HG03457 (cell line): ENCODE measurements at regions not wholly inside any gene's neighbourhood (a gene's known extent, or its start where the extent isn't known, plus 50 kb on each side); places are given as distances from the start of the nearest gene placed in this dataset.

Source experiments
- ATAC-seq: cut with Tn5 transposase; IDR thresholded peaks from one replicate; pipeline ENCODE4 v1.9.1; 2021; ENCODE audit warnings: moderate number of reproducible peaks; ENCODE audit not compliant: unreplicated experiment

DNA sequence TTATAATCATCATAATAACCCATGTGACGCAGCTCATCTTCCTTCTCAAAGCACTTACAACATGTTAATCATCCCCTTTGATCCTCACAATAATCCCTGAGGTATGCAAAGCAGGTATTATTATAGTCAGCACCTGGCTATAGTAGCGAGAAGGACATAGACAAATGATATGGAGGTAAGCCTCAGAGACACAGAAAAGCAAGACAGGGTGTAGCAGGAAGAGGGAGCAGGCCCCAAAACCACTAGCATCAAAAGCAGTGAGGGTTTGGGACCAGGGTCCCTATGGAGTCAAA lies 139.2 kb upstream of the SLC30A5 start:
- no peak for ATAC-seq

DNA sequence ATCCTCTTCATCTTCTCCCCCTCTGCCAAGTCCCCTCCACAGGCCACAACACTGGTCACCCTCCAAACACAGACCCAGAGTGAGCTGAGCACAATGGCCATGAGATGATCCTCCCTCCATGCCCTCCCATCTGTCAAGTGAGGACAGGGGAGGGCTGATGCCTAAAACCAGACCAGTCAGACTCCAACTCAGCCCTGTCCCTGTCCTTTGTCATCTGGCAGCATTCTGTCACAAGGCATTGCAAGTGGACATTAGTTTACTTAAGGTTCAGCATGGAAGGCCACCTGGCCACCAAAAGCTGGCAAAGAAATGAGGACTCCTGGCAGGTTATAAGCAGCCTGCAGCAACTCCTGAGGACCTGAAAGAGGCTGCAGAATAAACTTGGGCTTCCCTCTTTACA lies 136.2 kb upstream of the SLC30A5 start:
- no peak for ATAC-seq

GRCh38 chr5:68958428-68958827 lies 135.4 kb upstream of the SLC30A5 start:
- no peak for ATAC-seq

DNA sequence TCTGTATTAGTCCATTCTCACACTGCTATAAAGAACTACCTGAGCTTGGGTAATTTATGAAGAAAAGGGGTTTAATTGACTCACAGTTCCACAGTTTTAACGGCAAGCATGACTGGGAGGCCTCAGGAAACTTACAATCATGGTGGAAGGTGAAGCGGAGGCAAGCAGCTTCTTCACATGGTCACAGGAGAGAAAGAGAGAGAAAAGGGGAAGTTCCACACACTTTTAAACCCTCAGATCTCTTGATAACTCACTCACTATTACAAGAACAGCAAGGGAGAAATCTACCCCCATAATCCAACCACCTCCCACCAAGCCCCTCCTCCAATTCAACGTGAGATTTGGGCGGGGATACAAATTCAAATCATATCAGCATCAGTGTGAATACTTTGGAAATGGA lies 133.4 kb upstream of the SLC30A5 start:
- ATAC-seq: no peak

DNA sequence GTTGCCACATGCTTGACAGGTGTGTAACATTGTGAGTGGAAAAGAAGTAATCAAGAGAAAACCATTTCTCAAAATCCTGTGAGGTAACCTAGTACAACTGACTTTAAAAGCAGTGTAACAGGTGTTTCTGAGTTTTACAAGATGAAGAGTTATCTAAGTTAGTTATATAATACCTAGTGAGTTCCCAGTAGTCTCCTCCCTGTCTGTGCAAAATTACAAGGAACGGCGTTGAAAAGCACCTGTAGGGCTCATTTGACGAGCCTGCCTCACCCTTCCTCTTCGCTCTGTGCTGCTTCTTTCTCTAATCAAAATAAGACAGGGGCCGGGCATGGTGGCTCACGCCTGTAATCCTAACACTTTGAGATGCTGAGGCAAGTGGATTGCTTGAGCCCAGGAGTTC lies 132.9 kb upstream of the SLC30A5 start:
- no peak for ATAC-seq

GRCh38 chr5:68961762-68962161 lies 132.1 kb upstream of the SLC30A5 start:
- ATAC-seq: no peak

- ATAC-seq: no peak
These were observed 130.9 kb upstream of the SLC30A5 start for GRCh38 chr5:68962757-68963484.

- no peak for ATAC-seq
These were observed 129.1 kb upstream of the SLC30A5 start for GRCh38 chr5:68964679-68965078.

DNA sequence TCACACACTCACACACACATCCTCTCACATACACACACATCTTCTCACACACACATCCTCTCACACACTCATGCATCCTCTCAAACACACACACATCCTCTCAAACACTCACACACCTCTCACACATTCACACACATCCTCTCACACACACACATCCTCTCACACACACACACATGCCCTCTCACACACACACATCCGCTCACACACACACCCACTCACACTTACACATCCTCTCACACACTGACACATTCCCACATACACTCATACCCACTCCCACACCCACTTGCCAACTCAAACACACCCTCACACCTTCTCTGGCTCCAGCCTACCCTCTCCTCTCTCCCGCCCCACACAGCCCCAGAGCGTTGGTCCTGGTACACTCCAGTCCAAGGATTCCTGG lies 127.9 kb upstream of the SLC30A5 start:
- no peak for ATAC-seq

DNA sequence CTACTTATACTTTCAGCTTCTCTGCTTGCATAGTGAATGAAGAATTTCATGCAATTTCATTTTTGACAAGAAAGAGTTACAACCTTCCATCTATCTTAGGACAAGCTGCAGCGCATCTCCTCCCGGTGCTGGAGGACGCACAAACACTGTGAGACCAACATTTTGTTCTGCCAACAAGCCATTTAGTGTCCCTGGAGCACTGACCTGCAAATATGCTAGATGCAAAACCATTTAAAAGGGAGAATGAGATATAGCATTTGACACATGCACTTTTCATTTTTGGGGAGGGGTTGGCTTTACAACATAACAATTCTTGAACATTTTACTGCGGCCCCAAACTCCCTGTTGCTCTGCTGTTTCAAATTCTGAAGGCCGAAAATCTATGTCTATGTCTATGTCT lies 127.2 kb upstream of the SLC30A5 start:
- ATAC-seq: no peak

DNA sequence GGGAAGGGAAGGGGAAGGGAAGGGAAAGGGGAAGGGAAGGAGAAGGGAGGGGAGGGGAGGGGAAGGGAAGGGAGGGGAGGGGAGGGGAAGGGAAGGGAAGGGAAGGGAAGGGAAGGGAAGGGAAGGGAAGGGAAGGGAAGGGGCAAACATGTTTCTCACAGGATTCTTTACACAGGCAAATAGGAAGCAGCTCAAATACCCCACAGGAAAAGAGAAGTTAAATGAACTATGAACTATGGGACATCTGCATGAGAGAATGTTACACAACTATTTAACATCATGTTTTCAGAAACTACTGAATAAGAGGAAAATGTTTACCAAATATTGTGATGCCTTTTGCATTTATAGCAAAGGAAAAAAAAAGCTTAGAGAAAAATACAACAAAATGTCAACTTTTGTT lies 125.4 kb upstream of the SLC30A5 start:
- no peak for ATAC-seq

DNA sequence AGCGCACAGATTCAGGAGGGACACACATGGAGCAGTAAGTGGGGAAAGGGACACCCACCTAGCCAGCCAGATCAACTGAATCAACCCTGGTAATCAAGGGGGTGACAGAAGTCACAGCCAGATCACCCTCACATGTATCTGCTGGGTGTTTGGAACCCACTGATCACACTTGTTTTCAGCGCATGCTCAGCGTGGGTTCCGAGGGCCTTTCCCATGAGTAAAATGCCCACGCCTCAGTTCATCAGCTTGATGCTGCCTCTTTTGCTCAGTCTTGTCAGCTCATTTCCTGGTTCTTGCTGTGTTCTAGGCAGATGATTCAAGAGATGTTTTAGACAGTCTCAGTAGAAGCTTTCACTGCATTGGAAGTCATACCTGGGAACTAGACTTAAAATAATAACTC lies 123.2 kb upstream of the SLC30A5 start:
- ATAC-seq: no peak

DNA sequence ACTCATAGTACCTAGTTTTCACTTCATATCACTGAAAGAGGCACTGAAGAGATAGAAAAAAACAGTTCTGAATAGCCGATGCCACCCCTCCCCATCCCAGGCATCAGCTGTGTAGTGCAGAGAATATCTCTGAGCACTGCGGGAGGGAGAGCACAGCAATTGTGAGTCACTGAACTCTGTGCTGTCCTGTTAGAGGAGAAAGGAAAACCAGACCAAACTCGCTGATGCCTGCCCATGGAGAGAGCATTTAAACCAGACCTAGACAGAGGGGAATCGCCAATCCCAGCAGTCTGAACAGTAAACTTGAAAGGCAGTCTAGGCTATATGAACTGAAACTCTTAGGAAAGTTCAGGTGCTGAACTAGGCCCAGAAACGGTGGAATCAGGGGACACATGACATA lies 120.1 kb upstream of the SLC30A5 start:
- no peak for ATAC-seq

GRCh38 chr5:68983043-68983442 lies 110.8 kb upstream of the SLC30A5 start:
- ATAC-seq: no peak

DNA sequence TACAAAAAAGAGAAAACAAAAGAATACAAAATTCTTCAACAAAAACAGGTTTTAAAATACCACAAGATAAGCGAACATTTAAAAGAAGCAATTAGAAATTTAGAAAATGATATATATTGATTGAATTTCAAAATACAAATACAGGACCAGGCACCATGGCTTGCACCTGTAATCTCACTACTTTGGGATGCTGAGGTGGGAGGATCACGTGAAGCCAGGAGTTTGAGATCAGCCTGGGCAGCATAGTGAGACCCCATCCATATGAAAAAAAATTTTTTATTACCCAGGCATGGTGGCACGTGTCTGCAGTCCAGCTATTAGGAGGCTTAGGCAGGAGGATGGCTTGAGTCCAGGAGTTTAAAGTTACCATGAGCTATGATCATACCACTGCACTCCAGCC lies 109.9 kb upstream of the SLC30A5 start:
- ATAC-seq: no peak

DNA sequence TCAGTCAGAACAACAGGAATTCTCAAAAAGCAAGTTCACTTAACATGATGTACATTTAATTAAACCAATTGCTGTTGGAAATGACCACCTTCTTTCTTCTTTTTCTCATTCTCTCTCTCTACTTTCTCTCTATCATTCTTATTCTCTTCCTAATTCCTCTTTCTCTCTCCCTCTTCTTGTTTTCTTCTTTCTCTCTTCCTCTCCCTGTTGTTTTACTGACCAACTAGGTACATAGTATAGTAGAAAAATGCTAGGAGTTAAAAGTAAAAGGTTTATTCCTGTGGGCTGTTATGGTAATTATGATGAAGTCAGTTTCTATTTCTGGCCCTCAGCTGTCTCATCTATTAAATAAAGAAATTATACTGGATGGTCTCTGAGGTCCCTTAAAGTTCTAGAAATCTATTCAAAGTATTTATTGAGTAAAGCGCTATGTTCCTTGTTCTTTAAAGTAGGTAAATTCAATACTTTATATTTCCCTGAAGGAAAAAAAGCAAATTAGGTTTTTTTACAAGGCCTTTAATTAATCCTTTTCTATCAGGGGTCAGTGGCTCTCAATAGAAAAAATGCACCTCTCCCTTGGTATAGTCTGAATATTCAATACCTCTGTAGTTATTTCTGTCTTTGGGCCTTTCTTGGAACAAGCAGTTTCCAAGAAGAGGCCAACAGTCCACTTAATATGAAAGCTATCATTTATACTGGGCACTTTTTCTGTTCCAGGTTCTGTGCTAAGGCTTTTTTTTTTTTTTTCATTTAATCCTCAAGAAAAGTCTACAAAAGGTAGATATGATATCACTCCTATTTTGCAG lies 102.3 kb upstream of the SLC30A5 start:
- no peak for ATAC-seq

DNA sequence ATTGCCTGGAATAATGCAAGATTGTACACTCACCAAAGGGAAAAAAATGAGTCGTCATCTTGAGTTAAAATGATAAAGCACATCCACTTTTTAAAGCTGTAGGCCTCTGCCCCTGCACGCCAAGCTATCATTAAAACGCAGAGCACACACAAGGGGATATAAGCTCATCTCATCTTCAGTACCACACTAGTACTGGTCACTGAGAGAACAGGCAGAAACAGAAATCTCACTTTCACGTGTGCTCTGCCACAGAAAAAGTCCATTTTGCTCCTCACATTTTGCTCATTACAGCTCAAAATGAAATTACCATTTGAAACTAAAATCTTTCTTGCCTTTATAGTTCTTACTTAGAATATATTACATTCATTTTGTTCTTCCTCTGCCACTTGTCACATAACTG lies 99.2 kb upstream of the SLC30A5 start:
- ATAC-seq: no peak

GRCh38 chr5:68995845-68996545 lies 97.8 kb upstream of the SLC30A5 start:
- no peak for ATAC-seq

GRCh38 chr5:68999181-68999580 lies 94.6 kb upstream of the SLC30A5 start:
- ATAC-seq: no peak

- no peak for ATAC-seq
These were observed 93.4 kb upstream of the SLC30A5 start for GRCh38 chr5:69000216-69000919.

DNA sequence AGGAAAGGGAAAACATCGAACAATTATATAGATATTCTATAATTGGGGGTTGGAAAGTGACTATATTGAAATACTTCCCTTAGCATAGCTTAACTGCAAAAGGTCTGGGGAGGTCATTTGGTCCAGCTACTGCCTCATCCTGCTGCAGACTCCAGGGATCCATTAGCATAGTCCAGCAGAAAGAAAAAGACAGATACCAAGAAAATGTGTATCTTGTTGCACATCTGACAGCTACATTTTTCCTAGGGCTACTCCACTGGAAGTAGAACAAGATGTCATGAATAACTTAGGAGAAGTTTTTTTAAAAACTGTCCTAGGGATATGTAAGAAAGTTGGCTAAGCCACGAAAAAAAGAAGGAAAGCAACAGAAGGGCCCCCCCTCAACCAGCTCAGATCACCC lies 92.9 kb upstream of the SLC30A5 start:
- no peak for ATAC-seq

- ATAC-seq: no peak
These were observed 92.2 kb upstream of the SLC30A5 start for GRCh38 chr5:69001627-69002026.
